SKM-1 (cell line): ENCODE measurements at regions not wholly inside any gene's neighbourhood (a gene's known extent, or its start where the extent isn't known, plus 50 kb on each side); places are given as distances from the start of the nearest gene placed in this dataset.

Source experiments
- DNase-seq: peaks from one replicate; lab custom pipeline; 2025; ENCODE audit not compliant: unreplicated experiment; lab: John Stamatoyannopoulos, UW

- DNase-seq, result no peak
These were observed 403.8 kb downstream of the NUF2 start for GRCh38 chr1:163725551-163725950.

GRCh38 chr1:163730411-163730821 is 408.7 kb downstream of the NUF2 start:
- no peak for DNase-seq

GRCh38 chr1:163737261-163737660 is 415.5 kb downstream of the NUF2 start:
- DNase-seq, result no peak

- no peak for DNase-seq
These were observed 422.6 kb downstream of the NUF2 start for GRCh38 chr1:163744301-163744887.

- DNase-seq, result no peak
These were observed 423.4 kb downstream of the NUF2 start for GRCh38 chr1:163745204-163745603.

GRCh38 chr1:163747261-163747660 is 425.5 kb downstream of the NUF2 start:
- no peak for DNase-seq

- no peak for DNase-seq
These were observed 426.1 kb downstream of the NUF2 start for GRCh38 chr1:163747855-163748254.

- DNase-seq, result no peak
These were observed 437.4 kb downstream of the NUF2 start for GRCh38 chr1:163758977-163759670.

DNA sequence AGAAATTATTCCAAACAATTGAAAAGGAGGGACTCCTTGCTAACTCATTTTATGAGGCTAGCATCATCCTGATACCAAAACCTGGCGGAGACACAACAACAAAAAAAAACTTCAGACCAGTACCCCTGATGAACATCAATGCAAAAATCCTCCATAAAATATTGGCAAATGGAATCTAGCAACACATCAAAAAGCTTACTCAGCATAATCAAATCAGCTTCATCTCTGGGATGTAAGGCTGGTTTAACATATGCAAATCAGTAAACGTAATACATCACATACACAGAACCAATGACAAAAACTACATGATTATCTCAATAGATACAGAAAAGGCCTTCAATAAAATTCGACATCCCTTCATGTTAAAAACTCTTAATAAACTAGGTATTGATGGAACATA is 440.1 kb downstream of the NUF2 start:
- DNase-seq, result no peak

GRCh38 chr1:163766257-163766918 is 444.6 kb downstream of the NUF2 start:
- DNase-seq, result no peak

GRCh38 chr1:163768576-163768975 is 446.8 kb downstream of the NUF2 start:
- no peak for DNase-seq

DNA sequence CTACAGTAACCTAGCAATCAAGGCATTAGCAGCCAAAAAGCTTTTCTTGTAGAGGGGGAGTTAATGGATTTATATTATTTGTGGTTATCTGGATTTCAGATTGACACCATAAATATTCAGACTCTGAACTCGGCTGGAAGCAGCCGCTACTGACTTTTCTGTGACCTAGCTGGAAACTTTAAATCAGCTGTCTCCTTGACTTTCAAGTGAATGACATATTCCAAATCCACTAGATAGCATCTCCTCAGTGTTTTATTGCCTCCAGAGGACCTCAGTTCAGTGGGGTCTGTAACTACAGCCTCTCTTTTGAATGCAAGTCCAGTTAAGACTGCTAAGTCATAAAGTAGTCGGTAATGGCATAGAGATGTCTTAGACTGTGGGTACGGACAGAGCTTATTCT is 448.5 kb downstream of the NUF2 start:
- no peak for DNase-seq

DNA sequence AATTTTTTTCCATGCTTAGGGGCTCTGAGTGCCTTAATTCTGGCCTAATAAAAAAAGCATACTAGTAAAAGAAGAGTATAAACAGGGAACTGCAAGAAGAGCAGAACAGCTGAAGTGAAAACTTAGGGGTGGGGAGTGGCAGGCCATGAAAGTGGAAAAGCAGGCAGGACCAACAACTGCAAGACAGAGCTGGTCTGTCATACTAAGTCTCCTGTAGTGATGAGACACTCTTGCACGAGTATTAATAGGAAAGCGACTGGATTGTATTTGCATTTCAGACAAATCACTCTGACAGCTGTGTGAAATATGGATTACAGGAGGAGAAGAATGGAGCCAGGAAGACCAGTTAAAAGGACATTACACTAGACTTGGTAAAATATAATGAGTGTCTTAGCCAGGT is 449.9 kb downstream of the NUF2 start:
- no peak for DNase-seq

DNA sequence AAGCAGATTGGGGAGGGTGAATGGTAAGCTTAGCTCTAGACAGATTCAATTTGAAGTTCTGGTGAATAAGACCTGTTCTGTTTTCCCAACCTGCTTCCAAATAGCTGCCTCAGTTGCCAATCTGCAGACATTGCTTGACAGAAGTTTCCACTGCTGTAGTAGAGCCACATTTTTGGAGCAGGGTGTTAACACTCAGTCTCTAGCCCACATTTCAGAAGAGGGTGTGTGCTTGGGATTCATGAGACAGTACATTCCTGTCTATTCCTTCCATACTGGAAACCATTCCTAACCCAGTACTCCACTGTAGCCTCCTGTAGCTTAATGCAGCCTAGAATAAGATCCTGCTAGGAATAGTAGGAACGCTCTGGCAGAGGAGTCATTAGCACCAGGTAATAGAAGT is 450.5 kb downstream of the NUF2 start:
- DNase-seq, result no peak

GRCh38 chr1:163773396-163773795 is 451.6 kb downstream of the NUF2 start:
- DNase-seq, result no peak

GRCh38 chr1:163774401-163774945 is 452.7 kb downstream of the NUF2 start:
- DNase-seq, result no peak

DNA sequence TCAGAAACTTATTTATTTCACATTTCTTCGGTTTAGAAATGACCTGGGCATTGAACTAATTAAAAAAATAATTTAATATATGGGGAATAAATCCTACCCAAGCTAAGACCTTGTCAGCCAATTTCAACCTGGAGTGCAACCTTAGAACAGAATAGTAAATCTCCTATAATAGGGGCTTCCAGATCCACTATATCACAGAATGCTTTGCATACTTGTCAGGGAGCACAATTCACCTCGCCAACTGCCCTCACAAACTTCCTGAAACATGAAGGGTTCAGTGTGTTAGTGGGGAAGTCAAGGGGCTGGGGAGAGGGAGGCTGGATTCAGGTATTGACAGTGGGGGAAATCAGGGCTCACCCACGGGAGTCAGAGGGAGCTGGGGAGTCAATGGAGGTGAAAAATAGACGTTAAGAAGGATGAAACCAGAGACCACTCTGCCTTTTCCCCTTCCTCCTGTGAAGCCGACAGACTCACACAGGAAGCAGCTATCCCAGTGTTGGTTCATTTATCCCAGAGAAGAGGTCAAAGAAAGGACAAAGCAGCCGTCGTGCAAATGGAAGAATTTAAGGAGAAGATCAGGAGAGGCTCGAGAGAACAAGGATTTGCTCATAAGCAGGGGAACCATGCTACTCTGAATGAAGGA is 453.3 kb downstream of the NUF2 start:
- no peak for DNase-seq

DNA sequence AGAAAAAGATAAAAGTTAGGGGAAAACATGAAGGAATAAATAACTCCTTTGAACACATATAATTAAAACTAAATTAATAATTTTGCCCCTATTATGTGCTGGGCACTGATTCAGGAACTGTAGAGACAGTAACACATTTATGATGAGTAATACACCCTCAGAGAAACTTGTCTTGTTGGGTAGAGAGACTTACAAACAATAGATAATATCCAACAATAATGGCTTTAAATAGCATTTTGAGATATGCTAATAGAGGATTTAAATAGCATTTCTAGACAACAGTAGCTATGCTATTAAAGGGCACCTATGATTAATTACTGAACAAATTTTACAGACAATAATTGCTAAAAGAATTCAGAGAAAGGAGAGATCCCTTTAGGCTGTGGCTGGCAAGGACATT is 455.5 kb downstream of the NUF2 start:
- no peak for DNase-seq

GRCh38 chr1:163781146-163781545 is 459.4 kb downstream of the NUF2 start:
- no peak for DNase-seq

- no peak for DNase-seq
These were observed 464.2 kb downstream of the NUF2 start for GRCh38 chr1:163785868-163786405.

DNA sequence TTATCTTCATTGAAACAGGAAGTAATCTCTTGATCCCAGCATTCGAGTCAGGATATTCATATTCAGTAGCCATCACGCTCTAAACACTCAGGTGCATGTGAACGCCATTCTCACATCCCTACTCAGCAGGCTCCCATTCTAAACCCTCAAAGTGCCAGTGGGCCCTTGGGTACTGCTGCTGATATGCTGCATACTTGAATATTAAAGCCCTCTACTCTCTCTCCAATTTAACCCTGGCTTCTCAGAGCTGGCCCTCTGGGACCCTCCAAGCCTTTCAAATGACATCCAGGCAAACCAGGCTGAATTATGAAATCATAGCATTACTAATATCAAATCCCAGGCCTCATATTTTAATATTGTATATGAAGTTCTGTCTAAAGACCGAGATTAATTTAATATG is 468.2 kb downstream of the NUF2 start:
- no peak for DNase-seq
